PC-9 (cell line): ENCODE measurements at regions not wholly inside any gene's neighbourhood (a gene's known extent, or its start where the extent isn't known, plus 50 kb on each side); places are given as distances from the start of the nearest gene placed in this dataset.

ENCODE experiments used
- BruUV-seq: library from RNA; stranded (reverse); fragments of 400-500 nt; replicated peaks from 2 replicates; lab custom pipeline; 2021; lab: Mats Ljungman, UMichigan
- CTCF ChIA-PET: fragments of 300-600 bp; sonication (Branson Sonifier 250); formaldehyde crosslinking; loops from one replicate; lab custom pipeline; 2022; ENCODE audit warnings: antibody characterized with exemption; lab: Charles Lee
- POLR2A ChIA-PET: fragments of 300-600 bp; sonication (Branson Sonifier 250); formaldehyde crosslinking; loops from one replicate; lab custom pipeline; 2022; ENCODE audit warnings: antibody characterized with exemption; ENCODE audit not compliant: unreplicated experiment; lab: Charles Lee
- DNase-seq, 2 experiments: peaks; one replicate each; pipeline versions ENCODE4 v3.0.0 to v3.0.0-alpha.2; 2015 to 2022; ENCODE audit warnings: mixed read lengths in 1 of 2
- H2AFZ ChIP-seq: fragments of 200-600 bp; sonication (generic); 2 replicates; pipeline ENCODE4 v1.8.1; 2017; ENCODE audit warnings: antibody characterized with exemption
- H3F3A ChIP-seq: fragments of 200-600 bp; sonication (generic); 2 replicates; pipeline ENCODE4 v1.8.1; 2017; ENCODE audit warnings: antibody characterized with exemption, mild to moderate bottlenecking, low read depth; ENCODE audit not compliant: insufficient read depth
- H3K27ac ChIP-seq: fragments of 200-600 bp; sonication (generic); 2 replicates; pipeline ENCODE4 v1.6.1; 2016; ENCODE audit warnings: mixed run types
- H3K27me3 ChIP-seq: fragments of 200-600 bp; sonication (generic); 2 replicates; pipeline ENCODE4 v1.6.1; 2016; ENCODE audit warnings: low read depth, mixed run types; ENCODE audit not compliant: insufficient read depth
- H3K36me3 ChIP-seq: fragments of 200-600 bp; sonication (generic); 2 replicates; pipeline ENCODE4 v1.6.1; 2016; ENCODE audit warnings: low read depth, mixed run types
- H3K4me1 ChIP-seq: fragments of 200-600 bp; sonication (generic); replicated peaks from 2 replicates; pipeline ENCODE4 v1.6.1; 2016; ENCODE audit warnings: mixed run types; ENCODE audit not compliant: insufficient read depth
- H3K4me2 ChIP-seq: fragments of 200-600 bp; sonication (generic); 2 replicates; pipeline ENCODE4 v1.6.1; 2017; ENCODE audit warnings: mixed run types
- H3K4me3 ChIP-seq: fragments of 200-600 bp; sonication (generic); 2 replicates; pipeline ENCODE4 v1.6.1; 2016; ENCODE audit warnings: mixed run types
- H3K79me2 ChIP-seq: fragments of 200-600 bp; sonication (generic); 2 replicates; pipeline ENCODE4 v1.6.1; 2017; ENCODE audit warnings: low read depth, mixed run types
- H3K9me2 ChIP-seq: fragments of 200-600 bp; sonication (generic); 2 replicates; pipeline ENCODE4 v1.8.1; 2017; ENCODE audit warnings: mild to moderate bottlenecking; ENCODE audit not compliant: insufficient read depth
- H3K9me3 ChIP-seq: fragments of 200-600 bp; sonication (generic); 2 replicates; pipeline ENCODE4 v1.8.1; 2016; ENCODE audit warnings: low read depth; ENCODE audit not compliant: insufficient read depth
- H4K20me1 ChIP-seq: fragments of 200-600 bp; sonication (generic); 2 replicates; pipeline ENCODE4 v1.8.1; 2017; ENCODE audit not compliant: insufficient read depth
- EZH2 ChIP-seq: fragments of 200-600 bp; sonication (generic); IDR thresholded peaks from 2 replicates; pipeline ENCODE4 v1.8.0; 2017; ENCODE audit warnings: antibody characterized with exemption, low read depth
- intact Hi-C: fragments of 100-400 bp; cut with micrococcal nuclease; formaldehyde crosslinking; loops from one replicate; pipeline ENCODE4 v1.10.0; 2022; ENCODE audit not compliant: unreplicated experiment
- TF ChIP-seq, protein P1 (sequence below): fragments of 200-600 bp; sonication (generic); conservative IDR thresholded peaks from 2 replicates; pipeline ENCODE4 v1.6.1; 2017; ENCODE audit warnings: mixed run types, antibody characterized with exemption, mild to moderate bottlenecking, moderate library complexity

DNA sequence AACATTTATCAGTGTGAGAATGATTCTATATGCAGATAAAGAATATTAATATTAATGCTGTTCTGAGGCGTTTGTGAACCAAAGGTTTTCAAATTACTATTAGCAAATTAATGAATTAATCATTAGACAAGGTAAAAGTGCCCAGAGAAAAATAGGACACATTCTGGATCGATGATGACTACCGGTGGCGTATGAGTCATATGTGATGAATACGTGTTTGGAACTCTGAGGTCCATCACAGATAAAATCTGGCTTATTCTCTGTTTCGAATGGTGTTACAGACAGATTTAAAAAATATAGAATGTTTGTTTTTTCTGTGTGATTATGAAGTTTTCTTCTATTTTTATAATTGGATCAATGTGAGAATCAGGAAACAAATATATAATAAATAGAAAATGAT is 79.2 kb upstream of the RTL1 start:
- Histone ChIP-seq H2AFZ (no peak overlapping the region), H3K27me3 (no peaks in the 10 kb centered on the region), H3K4me1 (no peaks in the 10 kb centered on the region), H3K27ac (no peak overlapping the region), H3K9me2 (no peaks in the 10 kb centered on the region), H3K9me3 (no peaks in the 10 kb centered on the region), H4K20me1 (no peaks in the 10 kb centered on the region), H3K4me2 (no peak overlapping the region), H3F3A (no peaks in the 10 kb centered on the region), H3K4me3 (no peak overlapping the region), H3K36me3 (no peaks in the 10 kb centered on the region), H3K79me2 (no peaks in the 10 kb centered on the region)
- ChIA-PET POLR2A (no interaction called here), CTCF (no interaction called here)
- no peak for DNase-seq
- TF ChIP-seq EZH2: no peak
- TF ChIP-seq, protein P1, sequence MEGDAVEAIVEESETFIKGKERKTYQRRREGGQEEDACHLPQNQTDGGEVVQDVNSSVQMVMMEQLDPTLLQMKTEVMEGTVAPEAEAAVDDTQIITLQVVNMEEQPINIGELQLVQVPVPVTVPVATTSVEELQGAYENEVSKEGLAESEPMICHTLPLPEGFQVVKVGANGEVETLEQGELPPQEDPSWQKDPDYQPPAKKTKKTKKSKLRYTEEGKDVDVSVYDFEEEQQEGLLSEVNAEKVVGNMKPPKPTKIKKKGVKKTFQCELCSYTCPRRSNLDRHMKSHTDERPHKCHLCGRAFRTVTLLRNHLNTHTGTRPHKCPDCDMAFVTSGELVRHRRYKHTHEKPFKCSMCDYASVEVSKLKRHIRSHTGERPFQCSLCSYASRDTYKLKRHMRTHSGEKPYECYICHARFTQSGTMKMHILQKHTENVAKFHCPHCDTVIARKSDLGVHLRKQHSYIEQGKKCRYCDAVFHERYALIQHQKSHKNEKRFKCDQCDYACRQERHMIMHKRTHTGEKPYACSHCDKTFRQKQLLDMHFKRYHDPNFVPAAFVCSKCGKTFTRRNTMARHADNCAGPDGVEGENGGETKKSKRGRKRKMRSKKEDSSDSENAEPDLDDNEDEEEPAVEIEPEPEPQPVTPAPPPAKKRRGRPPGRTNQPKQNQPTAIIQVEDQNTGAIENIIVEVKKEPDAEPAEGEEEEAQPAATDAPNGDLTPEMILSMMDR: no peak
- BruUV-seq: no TSS peak
- intact Hi-C loops: no loop called here

DNA sequence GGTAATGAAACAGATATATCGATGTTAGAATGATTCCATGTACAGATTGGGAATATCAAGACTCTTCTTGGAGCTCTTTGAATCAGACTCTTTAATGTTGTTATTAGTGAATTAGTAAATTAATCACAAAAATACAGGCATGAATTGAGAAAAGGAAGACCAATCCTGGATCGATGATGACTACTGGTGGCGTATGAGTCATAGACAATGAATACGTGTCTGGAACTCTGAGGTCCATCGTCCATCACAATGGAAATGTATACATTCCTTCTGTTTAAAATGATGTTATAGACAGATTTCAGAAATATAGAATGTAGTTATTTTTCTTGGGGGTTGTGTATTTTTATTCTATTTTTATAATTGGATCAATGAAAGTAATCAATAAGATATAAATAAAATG is 80.2 kb upstream of the RTL1 start:
- intact Hi-C loops: no loop called here
- no peak overlapping the region for H2AFZ ChIP-seq
- H3K9me3 ChIP-seq: no peaks in the 10 kb centered on the region
- H3K4me3 ChIP-seq: no peak overlapping the region
- TF ChIP-seq, protein P1: no peak
- TF ChIP-seq EZH2: no peak
- CTCF ChIA-PET: no interaction called here
- no peaks in the 10 kb centered on the region for H4K20me1 ChIP-seq
- H3K27me3 ChIP-seq: no peaks in the 10 kb centered on the region
- no peak overlapping the region for H3K4me2 ChIP-seq
- no peaks in the 10 kb centered on the region for H3K79me2 ChIP-seq
- no peaks in the 10 kb centered on the region for H3K36me3 ChIP-seq
- no peak overlapping the region for H3K27ac ChIP-seq
- no TSS peak for BruUV-seq
- no peaks in the 10 kb centered on the region for H3K9me2 ChIP-seq
- DNase-seq: no peak
- no peaks in the 10 kb centered on the region for H3K4me1 ChIP-seq
- H3F3A ChIP-seq: no peaks in the 10 kb centered on the region
- POLR2A ChIA-PET: no interaction called here

DNA sequence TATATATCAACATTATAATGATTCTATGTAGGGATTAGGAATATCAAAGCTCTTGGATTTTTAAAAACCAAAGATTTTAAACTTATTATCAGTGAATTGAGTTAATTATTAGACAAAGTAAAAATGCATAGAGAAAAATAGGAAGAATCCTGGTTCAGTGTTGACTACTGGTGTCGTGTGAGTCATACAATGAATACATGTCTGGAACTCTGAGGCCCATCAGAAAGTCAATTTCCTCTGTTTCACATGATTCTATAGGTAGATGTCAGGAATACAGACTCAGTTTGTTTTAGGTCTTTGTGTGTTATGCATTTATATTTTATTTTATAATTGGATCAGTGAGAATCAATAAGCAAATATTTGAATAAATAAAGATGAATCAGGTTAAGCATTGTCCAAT is 84.5 kb upstream of the RTL1 start:
- ChIA-PET CTCF (no interaction called here), POLR2A (no interaction called here)
- Histone ChIP-seq H3K4me1 (no peaks in the 10 kb centered on the region), H3K9me3 (peaks cover 2% of the 10 kb centered on the region; the same call in 1 of the 2 replicates), H3K79me2 (no peaks in the 10 kb centered on the region), H3F3A (no peaks in the 10 kb centered on the region), H4K20me1 (no peaks in the 10 kb centered on the region), H3K27ac (no peak overlapping the region), H3K36me3 (no peaks in the 10 kb centered on the region), H3K4me3 (no peak overlapping the region), H3K27me3 (no peaks in the 10 kb centered on the region), H2AFZ (no peak overlapping the region), H3K4me2 (no peak overlapping the region), H3K9me2 (no peaks in the 10 kb centered on the region)
- BruUV-seq: no TSS peak
- DNase-seq: no peak
- intact Hi-C loops: no loop called here
- no peak for TF ChIP-seq EZH2
- TF ChIP-seq, protein P1: no peak
